ENCODE measurements at regions not wholly inside any gene's neighbourhood (a gene's known extent, or its start where the extent isn't known, plus 50 kb on each side); places are given as distances from the start of the nearest gene placed in this dataset.

GRCh38 chr10:78787125-78787524 lies 281.6 kb upstream of the ZMIZ1 start:
- no peak for DNase-seq (ENCODE audit: low read depth)
- no peak for TF ChIP-seq CTCF (IDR thresholded peaks at IDR 0.05; ENCODE audit: insufficient read depth, low read depth, low read length)
- no peak overlapping the region for H3K4me3 ChIP-seq (ENCODE audit: low read depth, low read length)

GRCh38 chr10:78794736-78795455 lies 273.9 kb upstream of the ZMIZ1 start:
- no peak overlapping the region for H3K4me3 ChIP-seq (ENCODE audit: low read depth, low read length)
- no peak for TF ChIP-seq CTCF (IDR thresholded peaks at IDR 0.05; ENCODE audit: insufficient read depth, low read depth, low read length)
- no peak for DNase-seq (ENCODE audit: low read depth)

GRCh38 chr10:78798976-78799730 lies 269.6 kb upstream of the ZMIZ1 start:
- no peak for TF ChIP-seq CTCF (IDR thresholded peaks at IDR 0.05; ENCODE audit: insufficient read depth, low read depth, low read length)
- no peak overlapping the region for H3K4me3 ChIP-seq (ENCODE audit: low read depth, low read length)
- no peak for DNase-seq (ENCODE audit: low read depth)

- no peak for TF ChIP-seq CTCF (IDR thresholded peaks at IDR 0.05; ENCODE audit: insufficient read depth, low read depth, low read length)
- DNase-seq (ENCODE audit: low read depth) = no peak
- no peak overlapping the region for H3K4me3 ChIP-seq (ENCODE audit: low read depth, low read length)
These were observed 268.8 kb upstream of the ZMIZ1 start for GRCh38 chr10:78800006-78800405.

- no peak for DNase-seq (ENCODE audit: low read depth)
- TF ChIP-seq CTCF (IDR thresholded peaks at IDR 0.05; ENCODE audit: insufficient read depth, low read depth, low read length) = no peak
- no peak overlapping the region for H3K4me3 ChIP-seq (ENCODE audit: low read depth, low read length)
These were observed 268.0 kb upstream of the ZMIZ1 start for GRCh38 chr10:78800535-78801320.

GRCh38 chr10:78802431-78802830 lies 266.3 kb upstream of the ZMIZ1 start:
- no peak for DNase-seq (ENCODE audit: low read depth)
- H3K4me3 ChIP-seq (ENCODE audit: low read depth, low read length) = no peak overlapping the region
- TF ChIP-seq CTCF (IDR thresholded peaks at IDR 0.05; ENCODE audit: insufficient read depth, low read depth, low read length) = no peak

Measured in fibroblast of villous mesenchyme (primary cell).